SK-N-SH (cell line): ENCODE measurements at regions not wholly inside any gene's neighbourhood (a gene's known extent, or its start where the extent isn't known, plus 50 kb on each side); places are given as distances from the start of the nearest gene placed in this dataset.

ENCODE experiments used
- CTCF ChIA-PET: fragments of 300-600, 350-600 bp; formaldehyde crosslinking; extraction: SDS; loops from one replicate; lab custom pipeline; 2021; lab: Yijun Ruan, JAX
- POLR2A ChIA-PET: fragments of 350-600 bp; sonication (Branson Sonifier 250); formaldehyde crosslinking; extraction: SDS; loops from one replicate; lab custom pipeline; 2020; ENCODE audit warnings: antibody characterized with exemption, inconsistent platforms; lab: Yijun Ruan, JAX
- DNase-seq: peaks from one replicate; pipeline ENCODE4 v3.0.0; 2012
- H2AFZ ChIP-seq: fragments of 200-600 bp; sonication (generic); 2 replicates; pipeline ENCODE4 v1.8.1; 2016; ENCODE audit warnings: antibody characterized with exemption, mild to moderate bottlenecking, low read depth
- H3F3A ChIP-seq: fragments of 200-600 bp; sonication (generic); replicated peaks from 2 replicates; pipeline ENCODE3; 2016; ENCODE audit warnings: antibody characterized with exemption, mild to moderate bottlenecking; ENCODE audit not compliant: insufficient read depth
- H3K27ac ChIP-seq, 2 experiments: fragments of 200-500 bp in 1 of 2; fragments of 200-600 bp in 1 of 2; sonication (Bioruptor generic) in 1 of 2; sonication (generic), shearing (Covaris generic) in 1 of 2; 2 replicates each; pipeline versions ENCODE4 v1.5.1 to v1.6.1; 2014 to 2016; ENCODE audit warnings: low read depth in 2 of 2, inconsistent platforms in 1 of 2, low read length in 1 of 2, mild to moderate bottlenecking in 1 of 2, mixed read lengths in 1 of 2
- H3K27me3 ChIP-seq: fragments of 200-600 bp; sonication (generic), shearing (Covaris generic); 2 replicates; pipeline ENCODE4 v1.6.1; 2016; ENCODE audit warnings: mixed run types; ENCODE audit not compliant: insufficient read depth
- H3K36me3 ChIP-seq, 2 experiments: fragments of 200-500 bp in 1 of 2; fragments of 200-600 bp in 1 of 2; sonication (Bioruptor generic) in 1 of 2; sonication (generic) in 1 of 2; replicated peaks in 1 of 2; 2 replicates each; pipeline versions ENCODE3 to v1.5.1; 2014 to 2016; ENCODE audit warnings: low read length in 1 of 2, mild to moderate bottlenecking in 1 of 2; ENCODE audit not compliant: insufficient read depth in 2 of 2, control insufficient read depth in 1 of 2
- H3K4me1 ChIP-seq, 2 experiments: fragments of 200-500 bp in 1 of 2; fragments of 200-600 bp in 1 of 2; sonication (Bioruptor generic) in 1 of 2; sonication (generic), shearing (Covaris generic) in 1 of 2; 2 replicates each; pipeline versions ENCODE4 v1.5.1 to v1.6.1; 2014 to 2016; ENCODE audit warnings: low read depth in 1 of 2, low read length in 1 of 2, mixed run types in 1 of 2; ENCODE audit not compliant: insufficient read depth in 2 of 2, control insufficient read depth in 1 of 2
- H3K4me2 ChIP-seq: fragments of 200-600 bp; sonication (generic), shearing (Covaris generic); 2 replicates; pipeline ENCODE4 v1.6.1; 2017; ENCODE audit warnings: mixed run types
- H3K4me3 ChIP-seq, 2 experiments: fragments of 200-500 bp in 1 of 2; fragments of 200-600 bp in 1 of 2; sonication (Bioruptor generic) in 1 of 2; sonication (generic), shearing (Covaris generic) in 1 of 2; 2 replicates each; pipeline versions ENCODE4 v1.5.1 to v1.8.1; 2014 to 2016; ENCODE audit warnings: low read depth in 2 of 2, inconsistent platforms in 1 of 2, low read length in 1 of 2, mild to moderate bottlenecking in 1 of 2, mixed read lengths in 1 of 2, moderate library complexity in 1 of 2
- H3K79me2 ChIP-seq: fragments of 200-600 bp; sonication (generic); 2 replicates; pipeline ENCODE4 v1.8.1; 2017; ENCODE audit warnings: mild to moderate bottlenecking; ENCODE audit not compliant: insufficient read depth
- H3K9ac ChIP-seq: fragments of 200-600 bp; sonication (generic); 2 replicates; pipeline ENCODE4 v1.6.1; 2017; ENCODE audit warnings: mixed run types
- H3K9me2 ChIP-seq: fragments of 200-600 bp; sonication (generic); 2 replicates; pipeline ENCODE4 v1.6.1; 2017; ENCODE audit warnings: mixed run types
- H3K9me3 ChIP-seq: fragments of 200-600 bp; sonication (generic); 2 replicates; pipeline ENCODE4 v1.6.1; 2017; ENCODE audit warnings: mixed run types, mild to moderate bottlenecking, moderate library complexity
- H4K20me1 ChIP-seq: fragments of 200-600 bp; sonication (generic); 2 replicates; pipeline ENCODE4 v1.6.1; 2017; ENCODE audit warnings: mild to moderate bottlenecking, mixed run types; ENCODE audit not compliant: insufficient read depth
- EP300 ChIP-seq, 2 experiments: IDR thresholded peaks; 2 replicates each; pipeline versions ENCODE4 v1.4.0 to v1.6.1; 2012; ENCODE audit warnings: borderline replicate concordance in 1 of 2, low read depth in 1 of 2, low read length in 1 of 2
- FOXJ3 ChIP-seq: sonication (generic); formaldehyde crosslinking; IDR thresholded peaks from 2 replicates; pipeline ENCODE4 v1.5.1; 2020; ENCODE audit warnings: mild to moderate bottlenecking, missing genetic modification reagents
- GABPA ChIP-seq: IDR thresholded peaks from 2 replicates; pipeline ENCODE4 v1.4.0; 2012; ENCODE audit warnings: low read depth, mild to moderate bottlenecking
- GATA2 ChIP-seq: sonication (generic); formaldehyde crosslinking; IDR thresholded peaks from 2 replicates; pipeline ENCODE4 v1.5.0; 2020; ENCODE audit warnings: mild to moderate bottlenecking, missing genetic modification reagents
- JUND ChIP-seq: IDR thresholded peaks from 2 replicates; pipeline ENCODE4 v1.4.0; 2012
- MAX ChIP-seq: IDR thresholded peaks from 2 replicates; pipeline ENCODE4 v1.4.0; 2012; ENCODE audit warnings: low read depth
- MEF2A ChIP-seq: IDR thresholded peaks from 2 replicates; pipeline ENCODE4 v1.4.0; 2012; ENCODE audit warnings: low read depth, borderline replicate concordance
- MXI1 ChIP-seq: IDR thresholded peaks from 2 replicates; pipeline ENCODE4 v1.6.1; 2012; ENCODE audit warnings: mild to moderate bottlenecking, low read depth, low read length, improper control_type of control experiment
- RAD21 ChIP-seq: IDR thresholded peaks from 2 replicates; pipeline ENCODE4 v1.6.1; 2012; ENCODE audit warnings: mild to moderate bottlenecking, low read length
- REST ChIP-seq: IDR thresholded peaks from 2 replicates; pipeline ENCODE4 v1.6.1; 2012; ENCODE audit warnings: mild to moderate bottlenecking, low read depth, low read length, moderate library complexity
- SIN3A ChIP-seq: IDR thresholded peaks from 2 replicates; pipeline ENCODE4 v1.6.1; 2012; ENCODE audit warnings: low read depth, mild to moderate bottlenecking, low read length, moderate library complexity, borderline replicate concordance
- SMC3 ChIP-seq: IDR thresholded peaks from 2 replicates; pipeline ENCODE4 v1.6.1; 2012; ENCODE audit warnings: low read depth, low read length, improper control_type of control experiment
- TEAD4 ChIP-seq: IDR thresholded peaks from 2 replicates; pipeline ENCODE4 v1.4.0; 2012; ENCODE audit warnings: mild to moderate bottlenecking, borderline replicate concordance; ENCODE audit not compliant: insufficient read depth
- USF2 ChIP-seq: fragments of 150-350 bp; IDR thresholded peaks from 2 replicates; pipeline ENCODE4 v1.6.1; 2017; ENCODE audit warnings: antibody characterized with exemption, low read length, low read depth, borderline replicate concordance
- WGBS: methylation state at CpG from one replicate; pipeline ENCODE4 v1.1.6; 2017; ENCODE audit warnings: low lambda C conversion rate; 5-methylcytosine and 5-hydroxymethylcytosine counted together

GRCh38 chr12:111228916-111229666, 139.8 kb downstream of the PHETA1 start:
- Histone ChIP-seq H3K4me1 (peaks cover 0 to 13% of the 10 kb centered on the region in 2 experiments; a peak in 1 of 4 replicates), H3K4me2 (no peak overlapping the region), H3K79me2 (no peaks in the 10 kb centered on the region), H4K20me1 (no peaks in the 10 kb centered on the region), H3K9me2 (no peaks in the 10 kb centered on the region), H3K4me3 (no peak overlapping the region), H3F3A (no peaks in the 10 kb centered on the region), H2AFZ (no peak overlapping the region), H3K9ac (no peak overlapping the region), H3K27ac (no peak overlapping the region), H3K27me3 (no peaks in the 10 kb centered on the region), H3K36me3 (no peaks in the 10 kb centered on the region), H3K9me3 (no peaks in the 10 kb centered on the region)
- TF ChIP-seq JUND, result no peak
- WGBS, result 47% methylated on average over 4 of the region's 5 CpGs
- POLR2A ChIA-PET, result no interaction called here
- CTCF ChIA-PET, result no interaction called here
- no peak for DNase-seq

GRCh38 chr12:111227476-111228420, 141.1 kb downstream of the PHETA1 start:
- ChIA-PET POLR2A (no interaction called here), CTCF (no interaction called here)
- H3K79me2 ChIP-seq, result no peaks in the 10 kb centered on the region
- H3K27ac ChIP-seq, result no peak overlapping the region
- H3K36me3 ChIP-seq, result no peaks in the 10 kb centered on the region
- H3K4me1 ChIP-seq, result peaks cover 0 to 24% of the 10 kb centered on the region in 2 experiments; a peak in 1 of 4 replicates
- H2AFZ ChIP-seq, result no peak overlapping the region
- H3K4me2 ChIP-seq, result no peak overlapping the region
- no peaks in the 10 kb centered on the region for H3F3A ChIP-seq
- H3K9me2 ChIP-seq, result no peaks in the 10 kb centered on the region
- no peak for TF ChIP-seq SMC3
- no peak for TF ChIP-seq EP300 (IDR thresholded peaks at IDR 0.05; ENCODE audit: borderline replicate concordance in 1 of 2, low read depth in 1 of 2, low read length in 1 of 2)
- TF ChIP-seq, all 33 proteins: peak for 0
- Histone ChIP-seq H3K9ac (no peak overlapping the region), H4K20me1 (no peaks in the 10 kb centered on the region), H3K4me3 (no peak overlapping the region), H3K27me3 (no peaks in the 10 kb centered on the region), H3K9me3 (no peaks in the 10 kb centered on the region)
- DNase-seq, result no peak
- WGBS, result 68% methylated on average over 10 of the region's 10 CpGs

- Histone ChIP-seq H3K4me3 (no peak overlapping the region), H3K36me3 (no peaks in the 10 kb centered on the region), H3F3A (no peaks in the 10 kb centered on the region), H3K9ac (no peak overlapping the region), H3K27me3 (no peaks in the 10 kb centered on the region), H3K27ac (no peak overlapping the region), H2AFZ (no peak overlapping the region), H4K20me1 (no peaks in the 10 kb centered on the region), H3K4me1 (peaks cover 0 to 33% of the 10 kb centered on the region in 2 experiments; a peak in 2 of 4 replicates), H3K4me2 (no peak overlapping the region), H3K79me2 (no peaks in the 10 kb centered on the region), H3K9me2 (no peaks in the 10 kb centered on the region), H3K9me3 (no peaks in the 10 kb centered on the region)
- no peak for DNase-seq
- CTCF ChIA-PET, result no interaction called here
- POLR2A ChIA-PET, result no interaction called here
- 83% methylated on average over 20 of the region's 21 CpGs for WGBS
- TF ChIP-seq USF2 (no peak), TEAD4 (no peak), MXI1 (no peak), GABPA (no peak), MEF2A (no peak), GATA2 (CRISPR knock-in tag) (no peak), SIN3A (no peak), RAD21 (no peak), MAX (no peak), REST (no peak), FOXJ3 (CRISPR knock-in tag) (no peak)
Observed at GRCh38 chr12:111226680-111227079, 142.2 kb downstream of the PHETA1 start.
